ENCODE measurements at regions not wholly inside any gene's neighbourhood (a gene's known extent, or its start where the extent isn't known, plus 50 kb on each side); places are given as distances from the start of the nearest gene placed in this dataset.

GRCh38 chr6:143613749-143614148 is 64.0 kb upstream of the PHACTR2 start:
- H4K20me1 ChIP-seq (replicated peaks; ENCODE audit: control insufficient read depth, extremely low read depth, insufficient read depth, low read length) = no peaks in the 10 kb centered on the region
- no peak overlapping the region for H3K9ac ChIP-seq (replicated peaks; ENCODE audit: extremely low read depth, insufficient read depth, low read length)
- ChIA-PET POLR2A (no interaction called here), CTCF (no interaction called here)
- DNase-seq (ENCODE audit: low read depth, low spot score) = no peak
- H3K4me2 ChIP-seq (ENCODE audit: insufficient read depth, low read length) = no peak overlapping the region
- no peak overlapping the region for H2AFZ ChIP-seq (ENCODE audit: low read depth, low read length)
- H3K36me3 ChIP-seq (ENCODE audit: control insufficient read depth in 2 of 2, extremely low read depth in 1 of 2, insufficient read depth in 2 of 2, low read length in 2 of 2) = no peaks in the 10 kb centered on the region
- H3K9me3 ChIP-seq (replicated peaks; ENCODE audit: control insufficient read depth, insufficient read depth, low read length) = no peaks in the 10 kb centered on the region
- TF ChIP-seq, protein P1, sequence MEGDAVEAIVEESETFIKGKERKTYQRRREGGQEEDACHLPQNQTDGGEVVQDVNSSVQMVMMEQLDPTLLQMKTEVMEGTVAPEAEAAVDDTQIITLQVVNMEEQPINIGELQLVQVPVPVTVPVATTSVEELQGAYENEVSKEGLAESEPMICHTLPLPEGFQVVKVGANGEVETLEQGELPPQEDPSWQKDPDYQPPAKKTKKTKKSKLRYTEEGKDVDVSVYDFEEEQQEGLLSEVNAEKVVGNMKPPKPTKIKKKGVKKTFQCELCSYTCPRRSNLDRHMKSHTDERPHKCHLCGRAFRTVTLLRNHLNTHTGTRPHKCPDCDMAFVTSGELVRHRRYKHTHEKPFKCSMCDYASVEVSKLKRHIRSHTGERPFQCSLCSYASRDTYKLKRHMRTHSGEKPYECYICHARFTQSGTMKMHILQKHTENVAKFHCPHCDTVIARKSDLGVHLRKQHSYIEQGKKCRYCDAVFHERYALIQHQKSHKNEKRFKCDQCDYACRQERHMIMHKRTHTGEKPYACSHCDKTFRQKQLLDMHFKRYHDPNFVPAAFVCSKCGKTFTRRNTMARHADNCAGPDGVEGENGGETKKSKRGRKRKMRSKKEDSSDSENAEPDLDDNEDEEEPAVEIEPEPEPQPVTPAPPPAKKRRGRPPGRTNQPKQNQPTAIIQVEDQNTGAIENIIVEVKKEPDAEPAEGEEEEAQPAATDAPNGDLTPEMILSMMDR (IDR thresholded peaks at IDR 0.05; ENCODE audit: extremely low read depth in 1 of 2, insufficient read depth in 1 of 2, low read depth in 1 of 2, low read length in 2 of 2) = no peak
- TF ChIP-seq POLR2A (IDR thresholded peaks at IDR 0.05; ENCODE audit: low read depth, low read length) (no peak), EZH2 (IDR thresholded peaks at IDR 0.05; ENCODE audit: borderline replicate concordance, low read depth, low read length, severe bottlenecking) (no peak), POLR2AphosphoS5 (IDR thresholded peaks at IDR 0.05; ENCODE audit: insufficient read depth, low read depth, low read length) (no peak), FOS (IDR thresholded peaks at IDR 0.05; ENCODE audit: borderline replicate concordance, insufficient read depth, low read length) (no peak), MYC (IDR thresholded peaks at IDR 0.05; ENCODE audit: low read depth, low read length) (no peak), GATA2 (IDR thresholded peaks at IDR 0.05; ENCODE audit: insufficient read depth, insufficient read length, low read depth, low read length) (no peak), JUN (IDR thresholded peaks at IDR 0.05; ENCODE audit: borderline replicate concordance, insufficient read depth, insufficient read length, low read depth) (no peak)
- TF ChIP-seq, protein P2, sequence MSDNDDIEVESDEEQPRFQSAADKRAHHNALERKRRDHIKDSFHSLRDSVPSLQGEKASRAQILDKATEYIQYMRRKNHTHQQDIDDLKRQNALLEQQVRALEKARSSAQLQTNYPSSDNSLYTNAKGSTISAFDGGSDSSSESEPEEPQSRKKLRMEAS (IDR thresholded peaks at IDR 0.05; ENCODE audit: insufficient read depth, insufficient read length) = no peak
- H3K4me3 ChIP-seq (replicated peaks in 1 of 3; ENCODE audit: insufficient read depth in 1 of 3, low read depth in 1 of 3, low read length in 3 of 3) = no peak overlapping the region
- H3K27me3 ChIP-seq (ENCODE audit: control insufficient read depth in 2 of 2, insufficient read depth in 2 of 2, low read length in 2 of 2) = no peaks in the 10 kb centered on the region
- BruUV-seq (replicated peaks) = no TSS peak
- dilution Hi-C loops (cut with MboI; ENCODE audit: extremely low pct_ligation_motif_present, low sequenced_read_pairs) = no loop called here
- no peak overlapping the region for H3K27ac ChIP-seq (ENCODE audit: insufficient read depth, low read depth, low read length)
- intact Hi-C loops (cut with micrococcal nuclease) = no loop called here
- H3K79me2 ChIP-seq (ENCODE audit: control insufficient read depth, insufficient read depth, low read length) = no peaks in the 10 kb centered on the region
- H3K4me1 ChIP-seq (ENCODE audit: control insufficient read depth, extremely low read depth, insufficient read depth, low read length) = no peaks in the 10 kb centered on the region
- H3K9me1 ChIP-seq (replicated peaks; ENCODE audit: control insufficient read depth, extremely low read depth, insufficient read depth, low read length) = no peaks in the 10 kb centered on the region
- no peak for FAIRE-seq

Data from endothelial cell of umbilical vein (primary cell).